ENCODE measurements at regions not wholly inside any gene's neighbourhood (a gene's known extent, or its start where the extent isn't known, plus 50 kb on each side); places are given as distances from the start of the nearest gene placed in this dataset.
"Not testable (repeated sequence)": the region's sequence is repeated elsewhere in the genome, so short reads cannot be mapped to it uniquely, and the experiment has no call there.

- Histone ChIP-seq H3K9ac (ENCODE audit: extremely low read depth, low read length, poor library complexity, severe bottlenecking) (no peak overlapping the region), H3K27me3 (ENCODE audit: control insufficient read depth, insufficient read depth, low read length, poor library complexity, severe bottlenecking) (no peaks in the 10 kb centered on the region), H3K4me1 (ENCODE audit: control insufficient read depth, insufficient read depth, low read length) (no peaks in the 10 kb centered on the region), H3K36me3 (ENCODE audit: control insufficient read depth, insufficient read depth, low read length) (no peaks in the 10 kb centered on the region), H3K4me3 (ENCODE audit: low read length) (no peak overlapping the region), H3K27ac (ENCODE audit: low read depth, low read length) (no peak overlapping the region), H3K9me3 (ENCODE audit: control insufficient read depth, low read length) (no peaks in the 10 kb centered on the region)
- Mint-ChIP-seq H3K36me3 (ENCODE audit: low read depth) (no peaks in the 10 kb centered on the region), H3K27ac (no peak overlapping the region), H3K27me3 (ENCODE audit: insufficient read depth) (no peaks in the 10 kb centered on the region), H3K4me3 (no peak overlapping the region), H3K4me1 (no peaks in the 10 kb centered on the region), H3K9me3 (peaks cover 6% of the 10 kb centered on the region)
- DNase-seq, result no peak
- TF ChIP-seq CTCF (conservative IDR thresholded peaks at IDR 0.05), result no peak
Observed at GRCh38 chr21:20486303-20486702, 511.9 kb upstream of the NCAM2 start.

- H3K4me3 ChIP-seq (ENCODE audit: low read length), result peak overlapping the region; percentile 5
- not testable (repeated sequence) for H3K27me3 ChIP-seq (ENCODE audit: control insufficient read depth, insufficient read depth, low read length, poor library complexity, severe bottlenecking); H3K4me3 Mint-ChIP-seq; H3K27me3 Mint-ChIP-seq (ENCODE audit: insufficient read depth); H3K36me3 Mint-ChIP-seq (ENCODE audit: low read depth); H3K27ac Mint-ChIP-seq; H3K4me1 ChIP-seq (ENCODE audit: control insufficient read depth, insufficient read depth, low read length); DNase-seq; H3K4me1 Mint-ChIP-seq; H3K36me3 ChIP-seq (ENCODE audit: control insufficient read depth, insufficient read depth, low read length); H3K27ac ChIP-seq (ENCODE audit: low read depth, low read length); H3K9ac ChIP-seq (ENCODE audit: extremely low read depth, low read length, poor library complexity, severe bottlenecking)
- peaks cover 21% of the 10 kb centered on the region for H3K9me3 ChIP-seq (ENCODE audit: control insufficient read depth, low read length)
- H3K9me3 Mint-ChIP-seq, result peaks cover 48% of the 10 kb centered on the region
- 75 to 78% methylated on average over 3 of the region's 3 CpGs for WGBS, 2 experiments (ENCODE audit: insufficient coverage in 1 of 2, insufficient read length in 1 of 2)
Observed at GRCh38 chr21:20502915-20503314, 495.3 kb upstream of the NCAM2 start.

- Mint-ChIP-seq H3K4me1 (no peaks in the 10 kb centered on the region), H3K27ac (no peak overlapping the region), H3K9me3 (peaks cover 24% of the 10 kb centered on the region), H3K36me3 (ENCODE audit: low read depth) (no peaks in the 10 kb centered on the region), H3K27me3 (ENCODE audit: insufficient read depth) (no peaks in the 10 kb centered on the region), H3K4me3 (no peak overlapping the region)
- Histone ChIP-seq H3K9me3 (ENCODE audit: control insufficient read depth, low read length) (peaks cover 14% of the 10 kb centered on the region), H3K4me1 (ENCODE audit: control insufficient read depth, insufficient read depth, low read length) (no peaks in the 10 kb centered on the region), H3K36me3 (ENCODE audit: control insufficient read depth, insufficient read depth, low read length) (no peaks in the 10 kb centered on the region), H3K27me3 (ENCODE audit: control insufficient read depth, insufficient read depth, low read length, poor library complexity, severe bottlenecking) (no peaks in the 10 kb centered on the region), H3K4me3 (ENCODE audit: low read length) (no peak overlapping the region), H3K9ac (ENCODE audit: extremely low read depth, low read length, poor library complexity, severe bottlenecking) (no peak overlapping the region), H3K27ac (ENCODE audit: low read depth, low read length) (no peak overlapping the region)
- DNase-seq, result no peak
- TF ChIP-seq CTCF (conservative IDR thresholded peaks at IDR 0.05), result no peak
- 98% methylated on average over 5 of the region's 5 CpGs; no CpG with 5 or more reads in 1 of the 2 experiments for WGBS, 2 experiments (ENCODE audit: insufficient coverage in 1 of 2, insufficient read length in 1 of 2)
Observed at GRCh38 chr21:20507783-20508182, 490.4 kb upstream of the NCAM2 start.

DNA sequence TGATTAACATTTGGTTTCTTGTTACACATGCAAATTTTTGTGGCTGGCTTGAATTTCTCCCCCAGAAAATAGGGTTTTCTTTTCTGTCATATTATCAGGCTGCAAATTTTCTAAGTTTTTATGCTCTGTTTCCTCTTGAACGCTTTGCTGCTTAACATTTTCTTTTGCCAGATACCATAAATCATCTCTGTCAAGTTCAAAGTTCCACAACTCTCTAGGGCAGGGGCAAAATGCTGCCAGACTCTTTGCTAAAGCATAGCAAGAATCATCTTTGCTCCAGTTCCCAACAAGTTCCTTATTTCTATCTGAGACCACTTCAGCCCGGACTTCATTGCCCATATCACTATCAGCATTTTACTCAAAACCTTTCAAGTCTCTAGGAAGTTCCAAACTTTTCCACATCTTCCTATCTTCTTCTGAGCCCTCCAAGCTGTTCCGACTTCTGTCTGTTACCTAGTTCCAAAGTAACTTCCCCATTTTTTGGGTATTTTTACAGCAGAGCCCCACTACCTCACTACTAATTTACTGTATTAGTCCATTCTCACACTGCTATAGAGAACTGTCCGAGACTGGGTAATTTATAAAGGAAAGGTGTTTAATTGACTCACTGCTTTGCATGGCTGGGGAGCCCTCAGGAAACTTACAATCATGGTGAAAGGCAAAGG lies 486.9 kb upstream of the NCAM2 start:
- Mint-ChIP-seq H3K4me3 (no peak overlapping the region), H3K27me3 (ENCODE audit: insufficient read depth) (no peaks in the 10 kb centered on the region), H3K4me1 (no peaks in the 10 kb centered on the region), H3K9me3 (peaks cover 5% of the 10 kb centered on the region), H3K36me3 (ENCODE audit: low read depth) (no peaks in the 10 kb centered on the region), H3K27ac (no peak overlapping the region)
- no peak overlapping the region for H3K27ac ChIP-seq (ENCODE audit: low read depth, low read length)
- H3K9me3 ChIP-seq (ENCODE audit: control insufficient read depth, low read length), result no peaks in the 10 kb centered on the region
- WGBS, 2 experiments (ENCODE audit: insufficient coverage in 1 of 2, insufficient read length in 1 of 2), result 90 to 100% methylated on average over 3 to 4 of the region's 4 CpGs
- no peak for DNase-seq
- no peaks in the 10 kb centered on the region for H3K36me3 ChIP-seq (ENCODE audit: control insufficient read depth, insufficient read depth, low read length)
- H3K4me3 ChIP-seq (ENCODE audit: low read length), result no peak overlapping the region
- H3K27me3 ChIP-seq (ENCODE audit: control insufficient read depth, insufficient read depth, low read length, poor library complexity, severe bottlenecking), result no peaks in the 10 kb centered on the region
- H3K4me1 ChIP-seq (ENCODE audit: control insufficient read depth, insufficient read depth, low read length), result no peaks in the 10 kb centered on the region
- TF ChIP-seq CTCF (conservative IDR thresholded peaks at IDR 0.05), result no peak
- H3K9ac ChIP-seq (ENCODE audit: extremely low read depth, low read length, poor library complexity, severe bottlenecking), result no peak overlapping the region

Data from endodermal cell (in vitro differentiated cells).